ENCODE measurements at regions not wholly inside any gene's neighbourhood (a gene's known extent, or its start where the extent isn't known, plus 50 kb on each side); places are given as distances from the start of the nearest gene placed in this dataset.

DNA sequence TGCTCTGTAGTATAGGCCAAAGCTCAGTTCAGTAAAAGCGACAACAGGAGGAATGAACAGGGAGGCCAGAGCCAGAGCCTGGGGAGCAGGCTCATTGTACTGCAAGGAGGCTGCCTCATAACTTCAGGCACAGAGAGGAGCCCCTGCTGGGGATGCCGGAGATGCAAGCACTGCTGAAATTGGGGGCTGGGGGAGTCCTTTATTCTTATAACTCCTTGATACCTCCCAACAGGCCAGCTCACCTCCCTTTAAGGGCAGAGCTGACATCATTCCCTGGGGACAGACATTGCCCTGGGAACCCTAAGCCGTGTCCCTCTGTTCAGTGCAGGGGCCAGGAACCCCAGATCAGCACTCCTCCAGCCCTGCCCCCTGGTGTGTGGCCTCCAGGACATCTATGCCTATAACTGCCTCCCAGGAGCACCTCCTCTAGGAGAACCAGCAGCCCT is 83.8 kb upstream of the MRPS22 start:
- Histone ChIP-seq H3K4me3 (replicated peaks in 1 of 3; ENCODE audit: insufficient read depth in 1 of 3, low read depth in 2 of 3, low read length in 3 of 3) (no peak overlapping the region), H3K79me2 (ENCODE audit: insufficient read depth, low read length) (no peaks in the 10 kb centered on the region), H3K27ac (ENCODE audit: extremely low read length, insufficient read depth, low read length) (no peak overlapping the region), H3K36me3 (replicated peaks in 1 of 2; ENCODE audit: control insufficient read depth in 1 of 2, insufficient read depth in 2 of 2, low read length in 2 of 2) (no peaks in the 10 kb centered on the region), H4K20me1 (ENCODE audit: insufficient read depth, low read length) (no peaks in the 10 kb centered on the region), H3K9me3 (ENCODE audit: low read length) (no peaks in the 10 kb centered on the region), H3K4me1 (ENCODE audit: insufficient read depth, low read length) (no peaks in the 10 kb centered on the region), H2AFZ (ENCODE audit: low read length) (no peak overlapping the region), H3K9ac (ENCODE audit: insufficient read depth, low read depth, low read length) (no peak overlapping the region), H3K27me3 (ENCODE audit: control insufficient read depth in 1 of 2, insufficient read depth in 2 of 2, low read length in 2 of 2) (peaks cover 0 to 3% of the 10 kb centered on the region in 2 experiments; a peak in 2 of 5 replicates), H3K4me2 (ENCODE audit: low read depth, low read length) (no peak overlapping the region)
- FAIRE-seq (no peak), ATAC-seq (no peak; the same call in 2 of the 3 replicates), DNase-seq (ENCODE audit: low spot score) (no peak)
- 50% methylated on average over 2 of the region's 3 CpGs for WGBS (ENCODE audit: low lambda C conversion rate)
- no peak for TF ChIP-seq MEF2D (CRISPR knock-in tag; IDR thresholded peaks at IDR 0.05)
- TF ChIP-seq, protein P1, sequence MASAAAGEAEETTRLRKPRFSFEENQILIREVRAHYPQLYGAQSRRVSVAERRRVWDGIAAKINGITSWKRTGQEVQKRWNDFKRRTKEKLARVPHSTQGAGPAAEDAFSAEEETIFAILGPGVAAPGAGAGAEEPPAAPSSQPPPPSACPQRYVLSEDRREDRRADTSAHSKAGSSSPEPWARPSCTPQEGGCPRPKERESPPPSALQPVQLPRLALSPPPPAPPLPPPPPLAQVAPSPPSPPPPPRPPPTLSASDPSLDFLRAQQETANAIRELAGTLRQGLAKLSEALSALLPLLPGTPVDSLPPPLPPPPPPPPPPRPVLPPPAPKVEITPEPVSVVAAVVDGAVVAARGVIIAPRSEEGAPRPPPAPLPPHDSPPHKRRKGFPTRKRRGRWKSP (CRISPR knock-in tag; IDR thresholded peaks at IDR 0.05), result no peak
- TF ChIP-seq PAX8 (CRISPR knock-in tag; IDR thresholded peaks at IDR 0.05; ENCODE audit: borderline replicate concordance), result no peak
- no peak for TF ChIP-seq KLF15 (CRISPR knock-in tag; IDR thresholded peaks at IDR 0.05; ENCODE audit: borderline replicate concordance)
- no peak for TF ChIP-seq IKZF1 (IDR thresholded peaks at IDR 0.05)
- TF ChIP-seq ZNF562 (CRISPR knock-in tag; IDR thresholded peaks at IDR 0.05; ENCODE audit: borderline replicate concordance), result no peak
- TF ChIP-seq, protein P2, sequence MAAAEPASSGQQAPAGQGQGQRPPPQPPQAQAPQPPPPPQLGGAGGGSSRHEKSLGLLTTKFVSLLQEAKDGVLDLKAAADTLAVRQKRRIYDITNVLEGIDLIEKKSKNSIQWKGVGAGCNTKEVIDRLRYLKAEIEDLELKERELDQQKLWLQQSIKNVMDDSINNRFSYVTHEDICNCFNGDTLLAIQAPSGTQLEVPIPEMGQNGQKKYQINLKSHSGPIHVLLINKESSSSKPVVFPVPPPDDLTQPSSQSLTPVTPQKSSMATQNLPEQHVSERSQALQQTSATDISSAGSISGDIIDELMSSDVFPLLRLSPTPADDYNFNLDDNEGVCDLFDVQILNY (CRISPR knock-in tag; conservative IDR thresholded peaks at IDR 0.05), result no peak
- no peak for TF ChIP-seq ZNF766 (CRISPR knock-in tag; IDR thresholded peaks at IDR 0.05; ENCODE audit: borderline replicate concordance)
- TF ChIP-seq ISX (CRISPR knock-in tag; conservative IDR thresholded peaks at IDR 0.05), result no peak
- no peak for TF ChIP-seq ZNF335 (CRISPR knock-in tag; IDR thresholded peaks at IDR 0.05)
- TF ChIP-seq, protein P3, sequence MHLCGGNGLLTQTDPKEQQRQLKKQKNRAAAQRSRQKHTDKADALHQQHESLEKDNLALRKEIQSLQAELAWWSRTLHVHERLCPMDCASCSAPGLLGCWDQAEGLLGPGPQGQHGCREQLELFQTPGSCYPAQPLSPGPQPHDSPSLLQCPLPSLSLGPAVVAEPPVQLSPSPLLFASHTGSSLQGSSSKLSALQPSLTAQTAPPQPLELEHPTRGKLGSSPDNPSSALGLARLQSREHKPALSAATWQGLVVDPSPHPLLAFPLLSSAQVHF (CRISPR knock-in tag; IDR thresholded peaks at IDR 0.05), result no peak
- TF ChIP-seq NFE2 (CRISPR knock-in tag; IDR thresholded peaks at IDR 0.05), result no peak
- TF ChIP-seq, protein P4, sequence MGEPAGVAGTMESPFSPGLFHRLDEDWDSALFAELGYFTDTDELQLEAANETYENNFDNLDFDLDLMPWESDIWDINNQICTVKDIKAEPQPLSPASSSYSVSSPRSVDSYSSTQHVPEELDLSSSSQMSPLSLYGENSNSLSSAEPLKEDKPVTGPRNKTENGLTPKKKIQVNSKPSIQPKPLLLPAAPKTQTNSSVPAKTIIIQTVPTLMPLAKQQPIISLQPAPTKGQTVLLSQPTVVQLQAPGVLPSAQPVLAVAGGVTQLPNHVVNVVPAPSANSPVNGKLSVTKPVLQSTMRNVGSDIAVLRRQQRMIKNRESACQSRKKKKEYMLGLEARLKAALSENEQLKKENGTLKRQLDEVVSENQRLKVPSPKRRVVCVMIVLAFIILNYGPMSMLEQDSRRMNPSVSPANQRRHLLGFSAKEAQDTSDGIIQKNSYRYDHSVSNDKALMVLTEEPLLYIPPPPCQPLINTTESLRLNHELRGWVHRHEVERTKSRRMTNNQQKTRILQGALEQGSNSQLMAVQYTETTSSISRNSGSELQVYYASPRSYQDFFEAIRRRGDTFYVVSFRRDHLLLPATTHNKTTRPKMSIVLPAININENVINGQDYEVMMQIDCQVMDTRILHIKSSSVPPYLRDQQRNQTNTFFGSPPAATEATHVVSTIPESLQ (CRISPR knock-in tag; conservative IDR thresholded peaks at IDR 0.05), result no peak
- TF ChIP-seq KLF13 (CRISPR knock-in tag; IDR thresholded peaks at IDR 0.05), result no peak
- TF ChIP-seq ZFP1 (CRISPR knock-in tag; IDR thresholded peaks at IDR 0.05), result no peak
- TF ChIP-seq, protein P5, sequence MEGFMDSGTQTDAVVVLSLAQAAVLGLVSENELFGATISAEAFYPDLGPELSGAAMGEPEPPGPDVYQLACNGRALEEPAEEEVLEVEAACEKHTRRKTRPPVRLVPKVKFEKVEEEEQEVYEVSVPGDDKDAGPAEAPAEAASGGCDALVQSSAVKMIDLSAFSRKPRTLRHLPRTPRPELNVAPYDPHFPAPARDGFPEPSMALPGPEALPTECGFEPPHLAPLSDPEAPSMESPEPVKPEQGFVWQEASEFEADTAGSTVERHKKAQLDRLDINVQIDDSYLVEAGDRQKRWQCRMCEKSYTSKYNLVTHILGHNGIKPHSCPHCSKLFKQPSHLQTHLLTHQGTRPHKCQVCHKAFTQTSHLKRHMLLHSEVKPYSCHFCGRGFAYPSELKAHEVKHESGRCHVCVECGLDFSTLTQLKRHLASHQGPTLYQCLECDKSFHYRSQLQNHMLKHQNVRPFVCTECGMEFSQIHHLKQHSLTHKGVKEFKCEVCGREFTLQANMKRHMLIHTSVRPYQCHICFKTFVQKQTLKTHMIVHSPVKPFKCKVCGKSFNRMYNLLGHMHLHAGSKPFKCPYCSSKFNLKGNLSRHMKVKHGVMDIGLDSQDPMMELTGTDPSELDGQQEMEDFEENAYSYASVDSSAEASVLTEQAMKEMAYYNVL (CRISPR knock-in tag; IDR thresholded peaks at IDR 0.05; ENCODE audit: borderline replicate concordance), result no peak
- POLR2A ChIA-PET, result no interaction called here
- no TSS peak for BruUV-seq (replicated peaks)
- intact Hi-C loops (cut with micrococcal nuclease; ENCODE audit: unreplicated experiment), result no loop called here
- CTCF ChIA-PET (ENCODE audit: low intra/inter-chr PET ratio, low total read pairs), result no interaction called here
- in situ Hi-C loops (cut with HindIII; ENCODE audit: extremely low pct_ligation_motif_present, low pct_unique_long_range_greater_than_20kb), result no loop called here
